OCI-LY3 (cell line): ENCODE measurements at regions not wholly inside any gene's neighbourhood (a gene's known extent, or its start where the extent isn't known, plus 50 kb on each side); places are given as distances from the start of the nearest gene placed in this dataset.

Experiments
- CTCF ChIP-seq: fragments of 200-600, 300-600 bp; sonication (generic); IDR thresholded peaks from 2 replicates; pipeline ENCODE4 v1.5.1; 2014; ENCODE audit warnings: antibody characterized with exemption, low read length, low read depth
- EZH2phosphoT487 ChIP-seq: fragments of 200-600 bp; shearing (Covaris generic); IDR thresholded peaks from 2 replicates; pipeline ENCODE4 v1.6.1; 2018; ENCODE audit warnings: antibody characterized with exemption, mixed run types, low read depth

GRCh38 chr3:31311559-31311958 is 221.2 kb upstream of the STT3B start:
- no peak for TF ChIP-seq CTCF
- no peak for TF ChIP-seq EZH2phosphoT487
